Ureter (tissue), 1 donor: ENCODE measurements at regions not wholly inside any gene's neighbourhood (a gene's known extent, or its start where the extent isn't known, plus 50 kb on each side); places are given as distances from the start of the nearest gene placed in this dataset.
"Not testable (repeated sequence)": the region's sequence is repeated elsewhere in the genome, so short reads cannot be mapped to it uniquely, and the experiment has no call there.

ENCODE experiments used
- DNase-seq: peaks from one replicate; pipeline ENCODE4 v3.0.0-alpha.2; 2020; ENCODE audit warnings: low spot score
- donor health status: DM: yes; HTN: yes; CAD: no.

DNA sequence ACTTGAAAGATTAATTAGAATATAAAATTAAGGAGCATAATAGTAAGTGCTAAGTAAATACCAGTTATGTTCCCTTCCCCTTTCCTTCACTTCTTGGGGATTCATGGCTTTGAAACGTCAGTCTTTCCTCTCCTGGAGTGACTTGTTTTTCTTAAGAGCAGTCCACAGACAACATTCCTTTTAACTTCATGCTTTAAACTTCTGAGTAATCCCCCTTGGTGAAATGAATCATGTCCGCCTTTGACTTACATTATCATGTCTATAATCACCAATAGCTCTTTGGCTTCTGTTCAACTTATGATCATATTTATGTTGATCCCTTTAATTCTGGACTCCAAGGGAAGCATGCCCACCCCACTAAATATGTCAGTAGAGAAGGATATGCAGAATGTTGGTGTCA lies 1012.1 kb upstream of the SLIT2 start:
- no peak for DNase-seq

DNA sequence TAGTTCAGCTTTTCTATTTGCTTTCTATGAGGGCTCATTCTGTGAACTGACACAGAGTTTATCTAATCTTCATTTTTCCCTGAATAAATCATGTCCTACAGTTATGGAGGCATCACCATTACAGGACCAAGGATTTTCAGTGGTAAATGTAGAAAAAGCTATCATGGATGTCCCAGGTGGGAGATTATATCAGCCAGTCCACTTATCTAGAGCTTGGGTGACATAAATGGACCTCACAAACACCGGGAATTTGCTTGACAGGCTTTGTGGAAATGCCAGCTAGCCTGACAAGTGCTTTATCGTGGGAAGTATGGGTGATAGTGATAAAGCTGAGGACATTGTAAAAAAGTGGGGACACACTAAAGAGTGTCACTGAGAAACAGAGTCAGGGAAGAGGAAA lies 1015.2 kb upstream of the SLIT2 start:
- DNase-seq = no peak

DNA sequence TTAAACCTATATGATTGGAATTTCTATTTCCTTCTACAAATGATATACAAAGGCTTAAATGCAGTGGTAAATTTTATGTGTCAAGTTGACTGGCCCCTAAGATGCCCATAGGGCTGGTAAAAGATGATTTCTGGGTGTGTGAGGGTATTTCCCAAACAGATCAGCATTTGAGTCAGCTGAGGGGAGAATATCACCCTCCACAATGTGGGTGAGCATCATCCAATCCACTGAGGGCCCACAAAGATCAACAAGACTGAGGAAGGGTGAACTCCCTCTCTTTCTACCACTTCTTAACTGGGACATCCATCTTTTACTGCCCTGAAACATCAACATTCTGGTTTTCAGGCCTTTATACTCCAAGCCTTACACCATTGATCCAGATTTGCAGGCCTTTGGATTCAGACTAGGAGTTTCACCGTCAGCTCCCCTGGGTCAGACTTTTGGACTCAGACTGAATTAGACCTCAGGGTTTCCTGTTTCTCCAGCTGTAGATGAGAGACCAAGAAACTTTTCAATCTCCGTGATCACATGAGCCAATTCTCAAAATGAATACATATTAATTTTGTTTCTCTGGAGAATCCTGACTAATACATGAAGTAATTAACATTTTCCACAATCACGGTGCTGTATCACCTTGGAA lies 1020.7 kb upstream of the SLIT2 start:
- no peak for DNase-seq

DNA sequence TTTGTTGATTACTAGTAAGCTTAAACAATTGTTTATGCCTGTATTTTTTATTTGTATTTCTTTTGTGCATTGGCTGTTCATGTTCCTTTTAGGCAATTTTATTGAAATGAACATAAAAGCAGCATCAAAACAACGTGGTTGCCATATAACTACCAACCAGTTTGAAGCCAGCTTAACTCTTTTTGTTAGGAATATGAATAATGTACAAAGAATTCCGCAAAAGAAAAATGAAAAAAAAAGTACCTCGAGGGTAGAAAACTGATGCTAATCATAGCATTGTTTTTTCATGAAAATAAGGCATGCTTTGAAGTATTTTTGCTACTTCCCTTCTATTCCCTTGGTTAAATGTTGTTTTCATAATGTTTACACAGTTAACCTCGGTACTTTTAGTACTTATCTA lies 1024.0 kb upstream of the SLIT2 start:
- DNase-seq = no peak

DNA sequence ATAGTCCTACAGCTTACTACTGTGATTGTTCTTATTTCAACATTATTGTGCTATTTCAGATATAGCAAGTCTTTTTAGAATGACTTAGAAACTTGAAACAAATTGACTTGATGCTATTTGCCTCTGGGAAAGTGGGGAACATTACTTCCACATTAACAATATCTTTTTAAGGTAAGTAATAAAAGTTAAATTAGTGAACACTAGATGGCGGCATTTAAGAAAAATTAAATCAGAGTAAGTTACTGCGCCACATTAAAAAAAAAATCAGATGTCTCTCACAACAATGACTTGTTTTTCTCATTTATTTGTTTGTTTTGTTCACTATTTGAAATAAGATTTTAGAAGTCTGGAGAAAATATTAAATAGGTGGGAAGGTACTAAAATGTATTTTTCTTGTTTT lies 1026.9 kb upstream of the SLIT2 start:
- no peak for DNase-seq

DNA sequence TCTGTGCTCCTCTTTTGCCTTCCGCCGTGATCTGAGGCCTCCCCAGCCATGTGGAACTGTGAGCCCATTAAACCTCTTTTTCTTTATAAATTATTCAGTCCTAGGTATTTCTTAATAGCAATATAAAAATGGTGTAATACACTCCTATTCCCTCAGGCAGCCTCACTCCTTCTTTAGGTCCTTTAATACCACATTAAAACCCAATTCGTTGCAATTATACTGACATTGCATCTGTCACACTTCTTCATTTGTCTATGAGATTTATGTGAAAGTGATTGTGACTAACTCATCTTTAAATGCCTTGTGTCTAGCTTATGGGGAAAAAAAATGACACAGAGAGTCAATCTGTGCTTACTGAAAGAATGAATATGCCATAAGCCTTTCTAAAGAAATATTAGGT lies 1035.2 kb upstream of the SLIT2 start:
- no peak for DNase-seq

DNA sequence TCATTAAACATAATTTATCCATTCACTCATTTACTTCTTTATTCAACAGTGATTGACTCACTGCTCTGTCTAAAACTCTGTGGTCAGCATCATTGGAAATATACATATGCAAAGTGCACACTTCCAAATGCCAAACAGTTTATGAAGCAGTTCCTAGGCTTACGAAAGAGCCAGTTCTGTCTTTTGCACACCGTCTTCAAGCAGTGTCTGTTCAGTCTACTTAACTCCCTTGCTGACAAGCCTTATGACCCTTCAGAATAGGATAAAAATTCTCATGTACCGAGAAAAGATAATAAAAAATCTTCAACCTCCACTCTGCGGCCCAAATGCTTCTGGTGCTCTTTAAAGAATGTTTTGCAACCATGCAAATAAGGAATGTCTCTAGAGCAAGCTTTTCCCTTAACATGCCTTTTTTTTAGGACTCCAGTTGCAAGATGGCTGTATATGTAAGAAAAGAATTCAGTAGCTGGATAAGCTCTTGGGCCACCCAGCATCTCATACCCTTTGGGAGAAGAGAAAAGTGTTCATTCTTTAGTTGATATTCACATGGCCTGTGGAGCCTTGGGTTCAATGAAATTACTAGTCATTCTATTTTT lies 1037.0 kb upstream of the SLIT2 start:
- DNase-seq = no peak

DNA sequence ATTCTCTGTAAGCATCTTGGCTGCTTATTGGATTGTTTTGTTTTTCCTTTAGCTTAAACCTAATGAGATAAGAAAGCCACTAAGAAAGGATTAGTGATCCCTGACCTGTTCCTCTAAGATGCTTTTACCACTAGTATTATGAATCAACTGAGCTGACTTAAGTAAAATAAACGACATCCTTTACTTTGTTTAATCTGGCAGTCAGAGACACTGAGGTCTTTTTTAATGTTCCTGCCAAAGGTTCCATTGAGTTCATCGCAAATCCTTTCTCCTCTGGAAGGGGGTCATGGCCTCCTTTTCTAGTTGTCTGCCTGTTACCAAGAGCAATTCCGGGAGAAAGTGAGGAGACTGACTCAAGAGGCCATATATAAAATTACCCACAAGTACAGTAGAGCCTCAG lies 1038.3 kb upstream of the SLIT2 start:
- DNase-seq = no peak

DNA sequence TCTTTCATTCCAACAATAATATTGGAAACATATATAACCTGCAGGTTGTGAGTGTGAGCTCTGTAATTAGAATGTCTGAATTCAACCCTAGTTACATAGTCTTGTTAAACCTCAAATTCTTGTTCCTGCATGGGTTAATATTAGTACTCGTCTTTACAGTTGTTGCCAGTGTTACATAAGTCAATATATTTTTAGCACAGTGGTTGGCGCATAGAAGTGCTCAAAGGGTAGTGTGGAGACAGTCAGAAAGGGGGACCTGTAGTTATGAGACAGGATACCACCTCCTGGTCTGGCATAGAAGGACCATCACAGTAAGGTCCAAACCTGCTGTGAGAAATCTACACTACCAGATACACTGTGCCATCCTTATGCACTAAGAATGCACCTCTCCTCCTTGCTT lies 1045.9 kb upstream of the SLIT2 start:
- DNase-seq = no peak

DNA sequence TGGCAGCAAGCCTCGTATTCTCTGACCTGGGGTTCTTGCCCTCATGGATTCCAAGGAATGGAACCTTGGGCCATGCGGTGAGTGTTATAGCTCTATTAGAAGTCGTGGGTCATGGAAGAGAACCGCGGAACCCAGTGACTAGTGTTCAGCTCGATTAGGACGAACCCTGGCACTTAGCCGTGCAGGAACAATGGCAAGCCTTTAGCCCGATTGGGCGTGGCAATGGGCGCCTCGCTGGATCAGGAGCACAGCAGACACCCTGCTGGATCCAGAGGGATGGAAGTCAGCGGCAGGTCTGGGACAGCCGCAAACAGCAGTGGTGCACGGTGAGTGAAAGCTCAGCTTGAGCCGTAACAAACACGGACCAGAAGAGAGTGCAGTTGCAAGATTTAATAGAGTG lies 1053.9 kb upstream of the SLIT2 start:
- not testable (repeated sequence) for DNase-seq

DNA sequence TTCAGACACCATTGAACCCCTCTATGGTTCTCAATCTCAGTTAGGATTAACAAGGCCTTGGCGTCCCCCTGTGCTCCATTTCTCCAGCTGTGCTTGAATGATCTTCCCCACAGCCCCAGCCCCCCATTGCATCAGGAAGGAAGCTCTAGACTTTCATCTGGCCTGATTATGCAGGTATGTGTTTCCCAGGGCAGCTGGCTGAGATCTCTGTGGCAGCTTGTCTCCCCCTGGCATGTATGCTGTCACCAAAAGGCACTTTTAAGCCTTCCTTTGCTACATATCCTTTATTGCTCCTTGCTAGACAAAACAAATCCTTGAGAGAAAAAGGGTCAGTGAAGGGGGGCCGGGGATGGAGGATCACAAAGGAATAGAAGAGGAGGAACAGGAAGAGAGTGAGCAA lies 1056.0 kb upstream of the SLIT2 start:
- no peak for DNase-seq

DNA sequence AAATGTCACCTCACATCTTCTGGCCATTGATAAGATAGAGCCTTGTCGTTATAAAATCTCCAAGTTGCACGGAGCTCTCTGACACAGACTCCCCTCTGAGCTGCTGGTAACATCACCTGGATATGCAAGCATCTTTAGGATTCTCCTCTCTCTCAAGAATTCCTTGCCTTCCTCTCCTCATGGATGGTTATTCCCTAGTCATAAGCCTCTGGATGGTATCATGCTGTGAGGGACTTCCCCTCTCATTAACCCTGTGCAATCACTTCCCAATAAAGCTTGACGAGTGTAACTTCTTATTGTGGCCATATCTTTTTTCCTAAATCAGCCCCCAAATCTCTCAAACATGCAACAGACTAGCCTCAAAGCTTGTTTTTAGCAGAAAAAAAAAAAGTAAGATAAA lies 1057.0 kb upstream of the SLIT2 start:
- no peak for DNase-seq

DNA sequence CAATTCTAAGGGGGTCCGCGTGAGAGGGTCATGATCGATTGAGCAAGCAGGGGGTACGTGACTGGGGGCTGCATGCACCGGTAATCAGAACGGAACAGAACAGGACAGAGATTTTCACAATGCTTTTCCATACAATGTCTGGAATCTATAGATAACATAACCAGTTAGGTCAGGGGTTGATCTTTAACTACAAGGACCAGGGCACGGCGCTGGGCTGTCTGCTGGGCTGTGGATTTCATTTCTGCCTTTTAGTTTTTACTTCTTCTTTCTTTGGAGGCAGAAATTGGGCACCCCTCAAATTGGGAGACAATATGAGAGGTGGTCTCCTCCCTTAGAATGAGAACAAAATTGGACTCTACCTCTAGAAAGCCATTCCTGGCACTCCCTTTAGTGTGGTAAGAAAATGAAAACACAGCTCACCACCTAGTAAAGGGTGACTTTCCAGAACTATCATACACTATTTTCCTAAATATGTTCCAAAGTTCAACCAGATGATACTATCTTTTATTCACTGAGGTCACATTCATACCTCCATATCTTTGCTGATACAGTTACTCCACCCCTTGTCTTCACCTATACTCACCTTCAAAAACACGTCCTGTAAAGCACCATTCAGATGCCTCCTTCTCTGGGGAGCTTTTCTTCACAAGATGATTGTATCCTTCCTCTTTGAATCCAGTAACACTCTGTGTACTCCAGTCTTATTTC lies 1058.3 kb upstream of the SLIT2 start:
- DNase-seq = no peak

DNA sequence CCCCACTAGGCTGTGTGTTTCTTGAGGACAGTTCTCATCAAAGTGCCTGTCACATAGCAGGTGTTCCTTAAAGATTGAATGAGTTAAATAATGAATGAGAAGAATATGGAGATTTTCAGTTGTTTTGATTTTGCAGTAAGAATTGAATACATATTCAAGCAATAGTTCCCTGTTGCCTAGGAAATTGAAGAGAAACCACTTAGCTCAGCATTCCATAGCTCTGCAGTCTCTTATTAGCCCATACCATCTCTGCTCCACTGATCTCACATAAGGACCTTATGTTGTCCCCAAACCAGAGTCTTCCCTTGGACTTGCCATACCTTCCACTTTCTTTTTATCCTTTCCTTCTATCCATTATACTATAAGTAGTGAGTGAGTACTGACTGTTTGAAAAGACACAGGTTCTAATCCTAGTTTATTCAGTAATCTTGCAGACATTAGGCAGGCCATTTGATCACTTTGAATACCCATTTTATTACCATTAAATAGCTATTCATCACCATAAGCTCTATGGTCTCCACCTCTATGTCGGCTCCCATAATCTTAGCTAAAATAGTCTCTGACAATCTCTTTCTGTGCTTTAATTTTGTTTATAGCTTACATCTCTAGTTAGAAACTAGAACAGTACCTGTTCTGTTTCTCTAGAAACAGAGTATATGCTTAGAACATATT lies 1059.6 kb upstream of the SLIT2 start:
- no peak for DNase-seq

DNA sequence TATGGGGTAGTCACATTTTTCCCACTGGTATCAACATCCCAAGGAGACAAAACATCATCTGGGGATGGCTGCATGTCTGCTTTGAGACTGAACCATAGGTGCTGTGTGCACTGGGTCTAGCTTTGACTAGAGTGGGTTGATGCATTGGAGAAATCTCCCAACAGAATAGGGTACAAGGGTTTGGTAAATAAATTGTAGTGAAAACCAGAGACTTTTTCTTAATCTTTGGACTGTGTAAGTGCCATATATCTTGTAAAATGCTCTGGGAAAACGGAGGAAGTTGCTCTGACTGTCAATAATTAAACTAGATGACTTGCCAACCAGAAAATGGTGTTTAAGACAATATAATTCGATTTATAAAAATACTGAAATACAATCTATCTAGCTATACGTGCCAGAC lies 1064.0 kb upstream of the SLIT2 start:
- DNase-seq = no peak

DNA sequence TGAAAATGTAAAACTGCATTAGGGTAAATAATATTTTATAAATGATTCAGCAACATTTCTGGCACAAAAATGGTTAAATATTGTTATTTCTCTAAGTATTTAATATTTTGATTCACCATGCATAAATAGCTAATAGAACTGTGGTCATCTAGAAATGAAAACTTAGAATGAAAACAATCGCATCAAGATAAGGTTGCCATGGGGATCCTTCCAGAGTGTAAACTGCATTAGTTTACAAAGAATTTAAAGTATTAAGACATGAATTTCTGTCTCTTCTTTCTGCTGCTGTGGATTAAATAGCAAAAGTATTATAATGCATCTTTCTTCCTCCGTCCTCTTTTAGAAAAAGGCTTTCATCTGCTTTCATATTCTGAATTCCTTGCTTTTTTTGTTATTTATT lies 1064.6 kb upstream of the SLIT2 start:
- no peak for DNase-seq

DNA sequence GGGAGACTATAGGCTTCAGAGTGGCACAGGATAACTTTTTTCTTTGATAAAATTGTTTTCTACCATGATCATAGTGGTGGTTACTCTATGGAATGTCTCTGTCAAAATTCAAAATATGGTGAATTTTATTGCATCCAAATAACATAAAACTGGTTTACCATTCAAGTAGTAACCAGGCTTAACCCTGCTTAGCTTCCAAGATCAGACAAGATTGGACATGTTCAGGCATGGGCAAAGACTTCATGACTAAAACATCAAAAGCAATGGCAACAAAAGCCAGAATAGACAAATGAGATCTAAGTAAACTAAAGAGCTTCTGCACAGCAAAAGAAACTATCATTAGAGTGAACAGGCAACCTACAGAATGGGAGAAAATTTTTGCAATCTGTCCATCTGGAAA lies 1070.1 kb upstream of the SLIT2 start:
- DNase-seq = not testable (repeated sequence)

DNA sequence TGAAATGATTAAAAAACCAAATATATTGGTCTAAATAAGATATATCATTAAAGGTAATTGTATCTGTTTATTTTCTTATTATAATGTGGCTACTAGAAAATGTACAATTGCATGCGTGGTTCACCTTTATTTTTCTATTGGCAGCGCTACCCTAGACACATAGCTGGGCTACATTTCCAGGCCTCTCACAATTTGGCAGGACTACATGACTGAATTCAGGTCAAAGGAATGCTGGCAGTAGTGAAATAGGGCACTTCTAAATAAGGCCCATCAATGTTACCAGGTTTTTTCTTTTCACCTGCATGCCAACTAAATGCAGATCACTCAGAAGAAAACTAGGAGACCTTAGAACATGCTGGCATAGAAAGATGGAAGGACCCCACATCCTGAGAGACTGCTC lies 1072.9 kb upstream of the SLIT2 start:
- no peak for DNase-seq

DNA sequence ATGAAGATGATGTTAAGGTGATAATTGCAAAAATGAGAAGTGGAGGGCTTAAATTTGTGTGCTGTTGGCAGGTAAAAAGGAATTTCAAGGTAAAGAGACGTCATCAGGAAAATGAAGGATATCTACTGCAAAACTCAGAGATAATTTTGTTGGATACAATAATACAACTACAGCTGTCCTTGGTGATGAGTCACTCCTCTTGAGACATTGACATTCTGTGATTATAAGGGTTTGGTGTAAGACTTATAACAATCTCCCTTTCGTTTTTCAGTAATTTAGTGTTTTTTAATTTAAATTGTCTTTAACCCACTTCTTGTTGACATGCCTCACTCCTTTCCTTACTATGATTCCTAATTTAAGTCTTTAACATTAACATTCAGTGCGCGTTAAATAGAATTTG lies 1074.1 kb upstream of the SLIT2 start:
- DNase-seq = no peak

DNA sequence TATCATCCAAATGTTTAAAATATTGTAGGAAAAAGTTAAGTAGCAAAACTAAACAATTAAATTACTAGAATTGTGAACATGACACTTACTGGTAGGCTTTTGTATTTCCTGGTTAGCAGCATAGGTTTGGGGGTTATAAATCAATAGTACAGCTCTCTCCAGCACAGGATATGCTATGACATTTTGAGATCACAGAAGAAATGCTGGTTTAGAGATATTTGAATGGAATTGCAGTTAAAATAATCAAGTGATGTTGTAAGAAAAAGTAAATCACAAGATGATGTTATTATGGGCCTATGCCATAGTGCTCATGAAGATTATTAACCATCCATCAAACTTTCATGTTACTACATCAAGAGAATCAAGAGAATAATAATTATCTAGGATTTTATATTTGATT lies 1079.9 kb upstream of the SLIT2 start:
- no peak for DNase-seq

DNA sequence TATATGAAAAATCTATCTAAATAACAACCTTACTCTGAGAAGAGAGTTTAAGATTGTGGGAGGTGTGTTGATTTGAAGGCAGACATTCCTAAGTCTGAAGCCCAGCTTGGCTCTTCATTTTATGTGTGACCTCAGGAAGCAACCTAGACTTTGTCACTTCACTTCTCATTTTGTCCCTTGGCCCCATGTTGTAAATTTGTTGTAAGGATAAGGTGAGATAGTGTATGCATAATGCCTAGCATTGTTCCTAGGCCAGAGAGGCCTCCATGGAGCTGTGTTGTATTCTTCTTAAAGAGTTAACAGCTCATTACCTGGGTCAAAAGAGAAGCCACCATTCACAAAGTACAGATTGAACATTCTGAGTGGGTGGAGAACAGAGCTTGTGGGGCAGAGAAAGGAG lies 1084.4 kb upstream of the SLIT2 start:
- DNase-seq = no peak

DNA sequence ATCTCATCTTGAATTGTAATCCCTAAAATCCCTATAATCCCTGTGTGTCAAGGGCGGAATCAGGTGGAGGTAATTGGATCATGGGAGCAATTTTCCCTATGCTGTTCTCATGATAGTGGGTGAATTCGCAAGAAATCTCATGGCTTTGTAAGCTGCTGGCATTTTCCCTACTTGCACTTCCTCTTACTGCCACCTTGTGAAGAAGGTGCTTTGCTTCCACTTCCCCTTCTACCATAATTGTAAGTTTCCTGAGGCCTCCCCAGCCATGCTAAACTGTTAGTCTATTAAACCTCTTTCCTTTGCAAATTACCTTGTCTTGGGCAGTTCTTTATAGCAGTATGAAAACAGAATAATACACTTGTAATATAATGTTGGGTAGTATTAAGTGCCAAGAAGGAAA lies 1087.4 kb upstream of the SLIT2 start:
- no peak for DNase-seq

DNA sequence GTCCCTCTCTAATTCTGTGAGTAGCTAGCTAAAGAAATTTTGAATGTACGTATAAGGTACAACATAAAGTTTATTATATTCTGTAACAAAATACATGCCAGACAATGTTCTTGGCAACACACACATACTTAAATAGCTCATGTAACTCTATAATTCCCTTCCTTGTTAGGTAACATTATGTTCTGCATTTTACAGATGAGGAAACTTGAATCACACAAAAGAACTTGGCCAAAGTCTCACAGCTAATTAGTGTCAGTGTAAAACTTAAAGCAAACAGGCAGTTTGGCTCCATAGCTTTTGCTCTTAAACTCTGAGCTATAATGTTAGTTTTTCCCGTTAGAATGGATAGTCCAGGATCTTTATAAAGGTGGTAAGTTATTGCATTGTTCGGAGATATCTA lies 1091.8 kb upstream of the SLIT2 start:
- DNase-seq = no peak
